Naive thymus-derived CD4-positive, alpha-beta T cell (primary cell): ENCODE measurements at regions not wholly inside any gene's neighbourhood (a gene's known extent, or its start where the extent isn't known, plus 50 kb on each side); places are given as distances from the start of the nearest gene placed in this dataset.

Experiments
- ATAC-seq: fragments of 150-1000 bp; cut with Tn5 transposase; 2 replicates; pipeline ENCODE4 v1.10.0; 2021; ENCODE audit warnings: mild to moderate bottlenecking, moderate library complexity
- CTCF ChIA-PET: fragments of 350-600 bp; sonication (Branson Sonifier 250); formaldehyde crosslinking; loops from one replicate; lab custom pipeline; 2021; ENCODE audit warnings: antibody characterized with exemption; lab: Charles Lee
- POLR2A ChIA-PET: fragments of 350-600 bp; sonication (Branson Sonifier 250); formaldehyde crosslinking; loops from one replicate; lab custom pipeline; 2021; ENCODE audit warnings: antibody characterized with exemption, inconsistent platforms; lab: Charles Lee
- DNase-seq, 9 donors: peaks; one replicate each; pipeline versions ENCODE4 v3.0.0 to v3.0.0-alpha.2; 2020 to 2022; ENCODE audit warnings: mixed read lengths in 1 of 9
- H3K27ac ChIP-seq: one replicate; pipeline ENCODE4 v1.7.0; 2013; ENCODE audit warnings: mild to moderate bottlenecking, low read depth, low read length, moderate library complexity
- H3K27me3 ChIP-seq, 2 donors: one replicate each; pipeline ENCODE4 v1.7.0; 2013; ENCODE audit warnings: low read length in 2 of 2, mild to moderate bottlenecking in 2 of 2, moderate library complexity in 2 of 2; ENCODE audit not compliant: control insufficient read depth in 2 of 2, insufficient read depth in 2 of 2
- H3K36me3 ChIP-seq, 3 experiments: 1 replicate in 2 of 3; 2 replicates in 1 of 3; pipeline ENCODE4 v1.7.0; 2013; ENCODE audit warnings: low read length in 3 of 3, mild to moderate bottlenecking in 3 of 3, moderate library complexity in 1 of 3; ENCODE audit not compliant: insufficient read depth in 3 of 3, control insufficient read depth in 2 of 3
- H3K4me1 ChIP-seq, 2 donors: one replicate each; pipeline ENCODE4 v1.7.0; 2013; ENCODE audit warnings: low read length in 2 of 2, mild to moderate bottlenecking in 2 of 2, moderate library complexity in 1 of 2; ENCODE audit not compliant: control insufficient read depth in 2 of 2, insufficient read depth in 2 of 2
- H3K4me3 ChIP-seq: 2 replicates; pipeline ENCODE4 v1.7.0; 2013; ENCODE audit warnings: mild to moderate bottlenecking, low read length
- H3K9me3 ChIP-seq, 3 experiments: 1 replicate in 2 of 3; 2 replicates in 1 of 3; pipeline ENCODE4 v1.7.0; 2013; ENCODE audit warnings: low read length in 3 of 3; ENCODE audit not compliant: control insufficient read depth in 2 of 3
- H3K27ac Mint-ChIP-seq, 9 donors: one replicate each; pipeline ENCODE4 v1.8.0; 2020 to 2022; ENCODE audit warnings: mixed read lengths in 9 of 9, mild to moderate bottlenecking in 8 of 9, moderate library complexity in 5 of 9, inconsistent platforms in 2 of 9
- H3K27me3 Mint-ChIP-seq, 5 donors: one replicate each; pipeline ENCODE4 v1.8.0; 2021 to 2022; ENCODE audit warnings: mixed read lengths in 5 of 5, mild to moderate bottlenecking in 1 of 5
- H3K36me3 Mint-ChIP-seq, 5 donors: one replicate each; pipeline ENCODE4 v1.8.0; 2020 to 2022; ENCODE audit warnings: mixed read lengths in 5 of 5, mild to moderate bottlenecking in 3 of 5, inconsistent platforms in 1 of 5
- H3K4me1 Mint-ChIP-seq, 7 donors: one replicate each; pipeline ENCODE4 v1.8.0; 2020 to 2022; ENCODE audit warnings: mixed read lengths in 7 of 7, mild to moderate bottlenecking in 3 of 7, inconsistent platforms in 1 of 7
- H3K4me3 Mint-ChIP-seq, 10 donors: one replicate each; pipeline ENCODE4 v1.8.0; 2020 to 2022; ENCODE audit warnings: mild to moderate bottlenecking in 10 of 10, mixed read lengths in 10 of 10, moderate library complexity in 6 of 10, inconsistent platforms in 2 of 10
- H3K9me3 Mint-ChIP-seq, 11 donors: one replicate each; pipeline ENCODE4 v1.8.0; 2020 to 2022; ENCODE audit warnings: mixed read lengths in 11 of 11, mild to moderate bottlenecking in 4 of 11, inconsistent platforms in 1 of 11, moderate library complexity in 1 of 11
- intact Hi-C, 2 donors: fragments of 100-400 bp; cut with micrococcal nuclease; formaldehyde crosslinking; loops; one replicate each; pipeline ENCODE4 v1.15.1; 2023

DNA sequence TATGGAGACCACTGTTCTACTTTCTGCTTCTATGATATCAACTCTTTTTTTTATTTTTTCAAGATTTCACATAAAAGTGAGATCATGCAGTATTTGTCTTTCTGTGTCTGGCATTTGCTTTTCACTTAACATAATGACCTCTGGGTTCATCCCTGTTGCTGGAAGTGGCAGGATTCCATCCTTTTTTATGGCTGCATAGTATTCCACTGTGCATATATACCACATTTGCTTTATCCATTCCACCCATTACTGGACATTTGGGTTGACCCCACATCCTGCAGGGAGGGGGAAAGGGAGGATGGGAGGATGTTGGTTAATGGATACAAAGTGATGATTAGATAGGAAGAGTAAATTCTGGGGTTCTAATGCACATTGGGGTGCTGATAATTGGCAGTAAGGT lies 80.3 kb upstream of the NPTX2 start:
- no peak overlapping the region for H3K4me3 ChIP-seq
- DNase-seq (no peak), ATAC-seq (no peak)
- H3K9me3 ChIP-seq = no peaks in the 10 kb centered on the region
- CTCF ChIA-PET = no interaction called here
- Mint-ChIP-seq H3K27ac (no peak overlapping the region), H3K9me3 (peaks cover 4 to 34% (median 11%) of the 10 kb centered on the region in 11 donors), H3K36me3 (peaks cover 0 to 4% (median under 1%) of the 10 kb centered on the region in 5 donors), H3K27me3 (peaks cover 0 to 20% (median 8%) of the 10 kb centered on the region in 5 donors), H3K4me3 (no peak overlapping the region), H3K4me1 (no peaks in the 10 kb centered on the region)
- H3K27ac ChIP-seq = no peak overlapping the region
- POLR2A ChIA-PET = no interaction called here
- no peaks in the 10 kb centered on the region for H3K27me3 ChIP-seq
- intact Hi-C loops = no loop called here
- H3K36me3 ChIP-seq = no peaks in the 10 kb centered on the region
- no peaks in the 10 kb centered on the region for H3K4me1 ChIP-seq

DNA sequence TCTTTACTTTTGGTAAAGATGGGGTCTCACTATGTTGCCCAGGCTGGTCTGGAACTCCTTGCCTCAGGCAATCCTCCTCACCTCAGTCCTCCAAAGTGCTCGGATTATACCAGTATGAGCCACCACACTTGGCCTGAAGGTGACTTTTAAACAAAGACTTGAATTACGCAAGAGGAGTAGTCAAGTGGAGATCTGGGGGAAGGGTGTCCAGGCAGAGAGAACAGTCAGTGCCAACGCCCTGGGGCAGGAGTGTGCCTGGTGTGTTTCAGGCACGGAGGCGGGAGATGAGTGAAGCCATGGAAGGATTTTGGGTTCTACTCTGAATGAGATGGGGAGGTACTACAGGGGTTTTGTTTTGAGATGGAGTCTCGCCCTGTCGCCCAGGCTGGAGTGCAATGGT lies 82.6 kb upstream of the NPTX2 start:
- no peaks in the 10 kb centered on the region for H3K4me1 Mint-ChIP-seq
- DNase-seq (no peak), ATAC-seq (no peak)
- no peak overlapping the region for H3K27ac Mint-ChIP-seq
- CTCF ChIA-PET = no interaction called here
- Histone ChIP-seq H3K27ac (no peak overlapping the region), H3K4me1 (no peaks in the 10 kb centered on the region), H3K36me3 (no peaks in the 10 kb centered on the region), H3K9me3 (no peaks in the 10 kb centered on the region), H3K4me3 (no peak overlapping the region), H3K27me3 (no peaks in the 10 kb centered on the region)
- H3K9me3 Mint-ChIP-seq = peaks cover 6 to 54% (median 15%) of the 10 kb centered on the region in 11 donors
- POLR2A ChIA-PET = no interaction called here
- H3K36me3 Mint-ChIP-seq = peaks cover 0 to 4% (median 2%) of the 10 kb centered on the region in 5 donors
- intact Hi-C loops = no loop called here
- no peak overlapping the region for H3K4me3 Mint-ChIP-seq
- H3K27me3 Mint-ChIP-seq = peaks cover 0 to 20% (median 10%) of the 10 kb centered on the region in 5 donors

DNA sequence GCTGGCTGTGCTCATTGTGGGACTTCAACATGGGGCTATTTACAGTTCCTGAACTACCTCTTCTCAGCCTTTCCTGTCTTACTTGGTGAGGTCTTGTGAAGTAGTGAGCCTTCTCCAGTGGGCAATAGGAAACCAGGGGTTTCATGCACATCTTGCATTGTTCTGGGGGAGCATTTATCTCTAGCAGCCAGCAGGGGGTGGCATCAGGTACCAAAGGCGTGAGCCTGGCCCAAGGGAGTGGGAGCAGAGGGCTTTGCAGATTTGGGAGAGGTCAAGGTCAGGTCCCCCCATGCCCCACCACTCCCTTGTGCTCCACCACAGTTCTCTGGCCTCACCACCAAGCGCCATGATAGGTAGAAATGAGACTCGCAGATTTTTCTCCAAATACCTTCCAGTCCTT lies 85.4 kb upstream of the NPTX2 start:
- POLR2A ChIA-PET = no interaction called here
- Histone ChIP-seq H3K36me3 (no peaks in the 10 kb centered on the region), H3K27me3 (no peaks in the 10 kb centered on the region), H3K27ac (no peak overlapping the region), H3K4me3 (no peak overlapping the region), H3K9me3 (no peaks in the 10 kb centered on the region), H3K4me1 (no peaks in the 10 kb centered on the region)
- DNase-seq (no peak), ATAC-seq (no peak)
- Mint-ChIP-seq H3K9me3 (peaks cover 4 to 41% (median 10%) of the 10 kb centered on the region in 11 donors), H3K4me3 (no peak overlapping the region), H3K36me3 (peaks cover 0 to 4% (median 2%) of the 10 kb centered on the region in 5 donors), H3K27ac (no peak overlapping the region), H3K27me3 (peaks cover 0 to 29% (median 10%) of the 10 kb centered on the region in 5 donors), H3K4me1 (no peaks in the 10 kb centered on the region)
- CTCF ChIA-PET = no interaction called here
- intact Hi-C loops = no loop called here

DNA sequence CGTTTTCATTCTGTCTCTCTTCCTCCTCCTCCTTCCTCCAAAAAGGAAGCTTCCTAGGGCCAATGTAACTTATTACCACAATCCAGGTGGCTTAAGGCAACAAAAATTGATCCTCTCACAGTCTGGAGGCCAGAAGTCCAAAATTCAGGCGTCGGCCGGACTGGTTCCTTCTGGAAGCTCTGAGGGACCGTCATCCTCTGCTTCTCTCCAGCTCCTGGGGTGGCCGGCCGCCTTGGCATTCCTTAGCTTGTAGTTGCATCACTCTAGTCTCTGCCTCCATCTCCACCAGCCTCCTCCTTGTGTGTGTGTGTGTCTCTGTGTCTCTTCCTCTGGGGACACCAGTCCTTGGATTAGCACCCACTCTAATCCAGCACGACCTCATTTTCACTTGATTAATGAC lies 89.0 kb upstream of the NPTX2 start:
- ATAC-seq (no peak), DNase-seq (no peak)
- Mint-ChIP-seq H3K27ac (no peak overlapping the region), H3K27me3 (peaks cover 0 to 23% (median 5%) of the 10 kb centered on the region in 5 donors), H3K4me3 (no peak overlapping the region), H3K4me1 (peaks cover 0 to 2% (median 0%) of the 10 kb centered on the region in 7 donors), H3K36me3 (peaks cover 0 to 4% (median 0%) of the 10 kb centered on the region in 5 donors), H3K9me3 (peaks cover 3 to 36% (median 8%) of the 10 kb centered on the region in 11 donors)
- H3K4me1 ChIP-seq = no peaks in the 10 kb centered on the region
- CTCF ChIA-PET = no interaction called here
- H3K36me3 ChIP-seq = no peaks in the 10 kb centered on the region
- H3K27ac ChIP-seq = no peak overlapping the region
- POLR2A ChIA-PET = no interaction called here
- no peaks in the 10 kb centered on the region for H3K9me3 ChIP-seq
- intact Hi-C loops = no loop called here
- no peaks in the 10 kb centered on the region for H3K27me3 ChIP-seq
- no peak overlapping the region for H3K4me3 ChIP-seq

DNA sequence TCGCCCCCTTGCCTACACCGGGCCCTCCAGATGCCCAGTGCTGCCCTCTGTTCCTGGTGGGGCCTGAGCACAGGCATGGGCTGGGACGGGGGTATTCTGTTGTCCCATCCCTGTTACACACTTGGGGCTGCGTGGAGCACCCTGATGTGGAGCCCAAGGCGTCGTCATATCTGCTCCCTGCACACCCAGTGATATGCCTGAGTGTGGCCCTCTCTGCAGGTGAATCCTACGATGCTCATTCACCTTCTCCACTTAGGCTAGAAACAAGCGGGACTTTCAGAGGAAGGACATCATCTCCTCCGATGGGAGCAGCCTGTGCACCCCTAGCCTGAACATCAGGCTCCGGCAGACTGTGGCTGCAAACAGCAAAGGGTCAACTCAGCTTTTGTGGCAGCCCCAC lies 91.0 kb upstream of the NPTX2 start:
- Histone ChIP-seq H3K36me3 (no peaks in the 10 kb centered on the region), H3K4me1 (no peaks in the 10 kb centered on the region), H3K27me3 (no peaks in the 10 kb centered on the region), H3K9me3 (no peaks in the 10 kb centered on the region), H3K27ac (no peak overlapping the region), H3K4me3 (no peak overlapping the region)
- POLR2A ChIA-PET = no interaction called here
- peaks cover 0 to 38% (median 6%) of the 10 kb centered on the region in 5 donors for H3K27me3 Mint-ChIP-seq
- DNase-seq (no peak), ATAC-seq (no peak)
- CTCF ChIA-PET = no interaction called here
- H3K36me3 Mint-ChIP-seq = peaks cover 0 to 4% (median 0%) of the 10 kb centered on the region in 5 donors
- H3K27ac Mint-ChIP-seq = no peak overlapping the region
- H3K4me1 Mint-ChIP-seq = peaks cover 0 to 2% (median 0%) of the 10 kb centered on the region in 7 donors
- H3K9me3 Mint-ChIP-seq = peaks cover 0 to 16% (median 4%) of the 10 kb centered on the region in 11 donors
- intact Hi-C loops = no loop called here
- no peak overlapping the region for H3K4me3 Mint-ChIP-seq

DNA sequence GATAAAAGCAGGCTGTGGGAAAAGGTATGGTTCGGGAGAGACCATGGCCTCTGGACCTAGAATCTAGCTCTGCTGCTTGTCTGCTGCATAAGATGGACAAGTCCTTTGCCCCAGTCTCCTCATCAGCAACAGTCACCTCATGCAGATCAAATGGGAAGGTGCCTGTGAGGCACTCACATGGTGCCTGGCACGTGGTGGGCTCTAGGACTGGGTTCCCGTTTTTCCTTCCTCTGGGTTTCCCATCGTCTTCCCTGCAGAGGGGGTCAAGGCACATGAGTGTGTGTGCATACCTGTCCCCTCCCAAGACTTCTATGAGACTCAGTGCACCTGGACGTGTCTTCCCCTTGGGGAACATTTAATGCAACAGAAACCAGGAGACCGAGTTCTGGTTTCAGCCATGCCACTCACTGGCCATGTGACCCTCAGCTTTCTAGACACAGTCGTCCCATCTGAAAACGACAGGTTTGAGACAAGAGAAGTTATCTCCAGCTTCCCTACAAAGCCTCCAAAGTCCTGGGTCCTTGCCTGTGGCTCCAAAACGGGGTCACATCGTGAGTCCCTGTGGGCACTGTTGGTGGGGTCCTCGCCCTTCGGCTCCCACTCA lies 95.9 kb upstream of the NPTX2 start:
- intact Hi-C loops = no loop called here
- Mint-ChIP-seq H3K9me3 (peaks cover 0 to 13% (median 4%) of the 10 kb centered on the region in 11 donors), H3K27me3 (peaks cover 0 to 25% (median 5%) of the 10 kb centered on the region in 5 donors), H3K4me3 (no peak overlapping the region), H3K4me1 (peaks cover 0 to 2% (median 0%) of the 10 kb centered on the region in 7 donors), H3K27ac (no peak overlapping the region), H3K36me3 (no peaks in the 10 kb centered on the region)
- Histone ChIP-seq H3K4me3 (no peak overlapping the region), H3K27me3 (no peaks in the 10 kb centered on the region), H3K36me3 (no peaks in the 10 kb centered on the region), H3K4me1 (no peaks in the 10 kb centered on the region), H3K9me3 (no peaks in the 10 kb centered on the region), H3K27ac (no peak overlapping the region)
- CTCF ChIA-PET = interaction anchor here (0.5 kb wide), 1 partner anchor 1880 kb away, joined by 3 read pairs; no protein-coding TSS in a partner anchor
- DNase-seq (no peak), ATAC-seq (no peak)
- POLR2A ChIA-PET = no interaction called here
